ENCODE measurements at regions not wholly inside any gene's neighbourhood (a gene's known extent, or its start where the extent isn't known, plus 50 kb on each side); places are given as distances from the start of the nearest gene placed in this dataset.

DNA sequence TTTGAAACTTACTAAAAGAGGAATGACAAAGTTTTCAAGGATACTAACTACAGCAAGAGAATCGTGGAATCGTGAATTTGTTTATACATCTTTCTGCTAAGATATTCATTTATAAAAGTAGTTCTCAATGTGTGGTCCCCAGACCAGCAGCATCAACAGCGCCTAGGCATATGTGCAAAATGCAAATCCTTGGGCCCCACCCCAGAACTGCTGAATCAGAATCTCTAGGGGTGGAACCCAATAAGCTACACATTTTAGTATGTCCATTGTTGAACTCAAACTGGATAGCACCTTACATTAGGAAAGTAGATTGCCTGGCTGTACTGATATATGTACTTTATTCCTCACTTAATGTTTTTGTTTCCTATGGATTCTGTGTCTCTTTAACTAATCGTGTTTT is 346.0 kb downstream of the MFSD1 start:
- intact Hi-C loops (cut with micrococcal nuclease), result no loop called here
- no peak overlapping the region for H3K9ac ChIP-seq (ENCODE audit: low read length)
- H3K4me2 ChIP-seq (ENCODE audit: low read length), result no peak overlapping the region
- no peaks in the 10 kb centered on the region; the same call in 1 of the 2 replicates for H3K9me2 ChIP-seq (ENCODE audit: insufficient read depth)
- BruUV-seq (replicated peaks), result no TSS peak
- H3K27me3 ChIP-seq (ENCODE audit: insufficient read depth, low read length), result no peaks in the 10 kb centered on the region
- no peaks in the 10 kb centered on the region for H3K36me3 ChIP-seq (ENCODE audit: control insufficient read depth in 1 of 2, insufficient read depth in 2 of 2, low read length in 2 of 2)
- no peak overlapping the region for H3K27ac ChIP-seq (ENCODE audit: low read depth, low read length)
- H3K79me2 ChIP-seq (ENCODE audit: insufficient read depth, low read length), result no peaks in the 10 kb centered on the region
- ChIA-PET RAD21 (ENCODE audit: low non-redundant PET in 1 of 2, low total read pairs in 2 of 2, uncharacterized antibody in 2 of 2, unreplicated experiment in 2 of 2) (no interaction called here), POLR2A (no interaction called here), CTCF (no interaction called here)
- H3K4me1 ChIP-seq (ENCODE audit: control insufficient read depth in 1 of 2, insufficient read depth in 2 of 2, low read length in 2 of 2), result no peaks in the 10 kb centered on the region
- no peak for ATAC-seq
- no peaks in the 10 kb centered on the region for H4K20me1 ChIP-seq (ENCODE audit: insufficient read depth)
- no peaks in the 10 kb centered on the region for H3K9me3 ChIP-seq (ENCODE audit: control insufficient read depth in 1 of 2, insufficient read depth in 1 of 2, low read depth in 1 of 2, low read length in 2 of 2)
- no peak overlapping the region for H3K4me3 ChIP-seq (replicated peaks in 1 of 2; ENCODE audit: low read depth in 1 of 2, low read length in 2 of 2)
- H2AFZ ChIP-seq (ENCODE audit: low read depth, low read length, poor library complexity, severe bottlenecking), result no peak overlapping the region
- DNase-seq (ENCODE audit: low read depth, low spot score), result no peak
- TF ChIP-seq EZH2 (IDR thresholded peaks at IDR 0.05) (no peak), ZBTB33 (IDR thresholded peaks at IDR 0.05; ENCODE audit: extremely low read depth, insufficient replicate concordance, low read length) (no peak), SRF (IDR thresholded peaks at IDR 0.05; ENCODE audit: low read depth) (no peak), ZNF274 (IDR thresholded peaks at IDR 0.05; ENCODE audit: low read depth, low read length) (no peak), TCF7L2 (IDR thresholded peaks at IDR 0.05; ENCODE audit: borderline replicate concordance, extremely low read depth, insufficient read depth, insufficient read length) (no peak), CEBPB (IDR thresholded peaks at IDR 0.05; ENCODE audit: low read depth) (no peak), SP1 (IDR thresholded peaks at IDR 0.05; ENCODE audit: low read depth) (no peak), JUND (IDR thresholded peaks at IDR 0.05) (no peak), ELF1 (IDR thresholded peaks at IDR 0.05; ENCODE audit: borderline replicate concordance, low read depth) (no peak), ZFX (IDR thresholded peaks at IDR 0.05) (no peak)
- TF ChIP-seq, protein P1, sequence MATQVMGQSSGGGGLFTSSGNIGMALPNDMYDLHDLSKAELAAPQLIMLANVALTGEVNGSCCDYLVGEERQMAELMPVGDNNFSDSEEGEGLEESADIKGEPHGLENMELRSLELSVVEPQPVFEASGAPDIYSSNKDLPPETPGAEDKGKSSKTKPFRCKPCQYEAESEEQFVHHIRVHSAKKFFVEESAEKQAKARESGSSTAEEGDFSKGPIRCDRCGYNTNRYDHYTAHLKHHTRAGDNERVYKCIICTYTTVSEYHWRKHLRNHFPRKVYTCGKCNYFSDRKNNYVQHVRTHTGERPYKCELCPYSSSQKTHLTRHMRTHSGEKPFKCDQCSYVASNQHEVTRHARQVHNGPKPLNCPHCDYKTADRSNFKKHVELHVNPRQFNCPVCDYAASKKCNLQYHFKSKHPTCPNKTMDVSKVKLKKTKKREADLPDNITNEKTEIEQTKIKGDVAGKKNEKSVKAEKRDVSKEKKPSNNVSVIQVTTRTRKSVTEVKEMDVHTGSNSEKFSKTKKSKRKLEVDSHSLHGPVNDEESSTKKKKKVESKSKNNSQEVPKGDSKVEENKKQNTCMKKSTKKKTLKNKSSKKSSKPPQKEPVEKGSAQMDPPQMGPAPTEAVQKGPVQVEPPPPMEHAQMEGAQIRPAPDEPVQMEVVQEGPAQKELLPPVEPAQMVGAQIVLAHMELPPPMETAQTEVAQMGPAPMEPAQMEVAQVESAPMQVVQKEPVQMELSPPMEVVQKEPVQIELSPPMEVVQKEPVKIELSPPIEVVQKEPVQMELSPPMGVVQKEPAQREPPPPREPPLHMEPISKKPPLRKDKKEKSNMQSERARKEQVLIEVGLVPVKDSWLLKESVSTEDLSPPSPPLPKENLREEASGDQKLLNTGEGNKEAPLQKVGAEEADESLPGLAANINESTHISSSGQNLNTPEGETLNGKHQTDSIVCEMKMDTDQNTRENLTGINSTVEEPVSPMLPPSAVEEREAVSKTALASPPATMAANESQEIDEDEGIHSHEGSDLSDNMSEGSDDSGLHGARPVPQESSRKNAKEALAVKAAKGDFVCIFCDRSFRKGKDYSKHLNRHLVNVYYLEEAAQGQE (IDR thresholded peaks at IDR 0.05; ENCODE audit: low read depth), result no peak
- TF ChIP-seq, protein P2, sequence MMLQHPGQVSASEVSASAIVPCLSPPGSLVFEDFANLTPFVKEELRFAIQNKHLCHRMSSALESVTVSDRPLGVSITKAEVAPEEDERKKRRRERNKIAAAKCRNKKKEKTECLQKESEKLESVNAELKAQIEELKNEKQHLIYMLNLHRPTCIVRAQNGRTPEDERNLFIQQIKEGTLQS (IDR thresholded peaks at IDR 0.05), result no peak

All from HCT116 (cell line).